Nephron (organoid): ENCODE measurements at regions not wholly inside any gene's neighbourhood (a gene's known extent, or its start where the extent isn't known, plus 50 kb on each side); places are given as distances from the start of the nearest gene placed in this dataset.

Experiments used
- H3K27ac Mint-ChIP-seq, 3 experiments: 2 replicates each; pipeline ENCODE4 v1.8.0; 2020; ENCODE audit warnings: mixed read lengths in 3 of 3, mild to moderate bottlenecking in 2 of 3, moderate library complexity in 1 of 3
- H3K27me3 Mint-ChIP-seq: 2 replicates; pipeline ENCODE4 v1.8.0; 2021; ENCODE audit warnings: low read depth, mild to moderate bottlenecking, moderate library complexity, mixed read lengths
- H3K36me3 Mint-ChIP-seq: 2 replicates; pipeline ENCODE4 v1.8.0; 2020; ENCODE audit warnings: low read depth, mixed read lengths
- H3K4me1 Mint-ChIP-seq: 2 replicates; pipeline ENCODE4 v1.8.0; 2020; ENCODE audit warnings: mixed read lengths
- H3K4me3 Mint-ChIP-seq, 3 experiments: 2 replicates each; pipeline ENCODE4 v1.8.0; 2020; ENCODE audit warnings: mild to moderate bottlenecking in 3 of 3, mixed read lengths in 3 of 3, moderate library complexity in 2 of 3
- H3K9me3 Mint-ChIP-seq: 2 replicates; pipeline ENCODE4 v1.8.0; 2020; ENCODE audit warnings: mixed read lengths
- CTCF ChIP-seq, 3 experiments: fragments of 200-600 bp; sonication (generic); IDR thresholded peaks; one replicate each; pipeline ENCODE4 v1.5.0; 2021; ENCODE audit warnings: antibody characterized with exemption in 3 of 3; ENCODE audit not compliant: unreplicated experiment in 3 of 3

GRCh38 chr9:13902286-13903066 is 411.5 kb downstream of the NFIB start:
- peaks cover 12% of the 10 kb centered on the region for H3K9me3 Mint-ChIP-seq
- no peak for TF ChIP-seq CTCF (IDR thresholded peaks at IDR 0.05; ENCODE audit: unreplicated experiment in 3 of 3)
- H3K36me3 Mint-ChIP-seq, result peaks cover 7% of the 10 kb centered on the region
- peaks cover 61% of the 10 kb centered on the region for H3K4me1 Mint-ChIP-seq
- no peak overlapping the region for H3K4me3 Mint-ChIP-seq
- no peaks in the 10 kb centered on the region for H3K27me3 Mint-ChIP-seq
- peak overlapping the region; percentile 13 to 92 (median 82) for H3K27ac Mint-ChIP-seq

GRCh38 chr9:13901176-13901575 is 412.8 kb downstream of the NFIB start:
- H3K9me3 Mint-ChIP-seq, result peaks cover 4% of the 10 kb centered on the region
- no peak overlapping the region for H3K4me3 Mint-ChIP-seq
- H3K4me1 Mint-ChIP-seq, result peaks cover 72% of the 10 kb centered on the region
- peaks cover 4% of the 10 kb centered on the region for H3K36me3 Mint-ChIP-seq
- no peaks in the 10 kb centered on the region for H3K27me3 Mint-ChIP-seq
- no peak for TF ChIP-seq CTCF (IDR thresholded peaks at IDR 0.05; ENCODE audit: unreplicated experiment in 3 of 3)
- peak overlapping the region; percentile 23 to 92 (median 58) for H3K27ac Mint-ChIP-seq

GRCh38 chr9:13900449-13900848 is 413.5 kb downstream of the NFIB start:
- Mint-ChIP-seq H3K9me3 (no peaks in the 10 kb centered on the region), H3K36me3 (no peaks in the 10 kb centered on the region), H3K27me3 (no peaks in the 10 kb centered on the region), H3K4me1 (peaks cover 73% of the 10 kb centered on the region), H3K4me3 (no peak overlapping the region), H3K27ac (peak overlapping the region; percentile 95 to 96 (median 95))
- no peak for TF ChIP-seq CTCF (IDR thresholded peaks at IDR 0.05; ENCODE audit: unreplicated experiment in 3 of 3)

GRCh38 chr9:13899924-13900323 is 414.0 kb downstream of the NFIB start:
- Mint-ChIP-seq H3K4me3 (peak overlapping the region in 1 of 3 experiments; percentile 15), H3K36me3 (no peaks in the 10 kb centered on the region), H3K9me3 (no peaks in the 10 kb centered on the region), H3K27me3 (no peaks in the 10 kb centered on the region), H3K27ac (peak overlapping the region; percentile 95 to 96 (median 95)), H3K4me1 (peaks cover 68% of the 10 kb centered on the region)
- no peak for TF ChIP-seq CTCF (IDR thresholded peaks at IDR 0.05; ENCODE audit: unreplicated experiment in 3 of 3)

GRCh38 chr9:13898957-13899356 is 415.0 kb downstream of the NFIB start:
- no peaks in the 10 kb centered on the region for H3K36me3 Mint-ChIP-seq
- peak overlapping the region in 2 of 3 experiments; percentile 2 to 13 for H3K4me3 Mint-ChIP-seq
- no peaks in the 10 kb centered on the region for H3K27me3 Mint-ChIP-seq
- H3K9me3 Mint-ChIP-seq, result no peaks in the 10 kb centered on the region
- H3K27ac Mint-ChIP-seq, result peak overlapping the region; percentile 95 to 96 (median 95)
- TF ChIP-seq CTCF (IDR thresholded peaks at IDR 0.05; ENCODE audit: unreplicated experiment in 3 of 3), result no peak
- H3K4me1 Mint-ChIP-seq, result peaks cover 63% of the 10 kb centered on the region
